ENCODE measurements at regions not wholly inside any gene's neighbourhood (a gene's known extent, or its start where the extent isn't known, plus 50 kb on each side); places are given as distances from the start of the nearest gene placed in this dataset.

GRCh38 chr9:80382211-80382891 is 810.6 kb downstream of the TLE4 start:
- no peak for DNase-seq (ENCODE audit: low read depth in 2 of 2)

GRCh38 chr9:80380301-80380700 is 808.5 kb downstream of the TLE4 start:
- no peak for DNase-seq (ENCODE audit: low read depth in 2 of 2)

GRCh38 chr9:80378669-80379293 is 807.0 kb downstream of the TLE4 start:
- no peak for DNase-seq (ENCODE audit: low read depth in 2 of 2)

DNA sequence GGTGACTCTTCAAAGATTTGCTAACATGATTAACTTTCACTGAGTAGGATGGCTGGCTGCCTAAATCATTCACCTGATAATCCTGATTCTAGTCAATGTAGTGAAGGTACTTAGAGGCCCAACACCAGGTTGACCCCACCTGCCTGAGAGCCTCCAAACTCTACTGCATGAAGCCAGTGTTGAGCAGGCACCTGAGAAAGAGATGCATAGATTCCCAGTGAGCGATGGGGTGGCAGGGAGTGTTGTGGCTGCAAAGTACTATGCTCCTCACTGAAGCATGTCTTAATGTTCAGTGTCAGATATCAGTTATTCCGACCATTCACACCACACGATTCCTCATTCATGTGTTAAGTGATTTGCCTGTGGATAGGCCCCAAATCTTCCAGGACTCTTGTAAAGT is 804.4 kb downstream of the TLE4 start:
- DNase-seq (ENCODE audit: low read depth in 2 of 2), result no peak

GRCh38 chr9:80375477-80375876 is 803.7 kb downstream of the TLE4 start:
- DNase-seq (ENCODE audit: low read depth in 2 of 2), result no peak

DNA sequence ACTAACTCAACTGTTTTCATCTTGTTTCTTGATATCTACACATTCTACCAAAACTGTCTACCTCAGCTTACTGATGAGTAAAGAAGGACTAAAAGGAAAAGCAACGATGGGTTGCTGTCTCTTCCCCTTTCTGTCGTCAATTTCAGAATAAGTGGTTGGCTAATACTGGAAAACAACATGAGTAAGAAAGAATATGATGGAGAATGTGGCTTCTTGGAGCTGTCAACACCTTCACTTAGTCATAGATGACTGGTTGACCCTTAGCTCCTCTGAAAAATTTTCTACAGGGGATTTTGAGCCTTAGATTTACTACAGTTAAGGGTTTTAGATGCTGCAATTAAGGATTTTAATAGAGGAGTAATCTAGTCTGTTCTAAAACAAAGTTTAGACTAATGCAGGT is 797.9 kb downstream of the TLE4 start:
- DNase-seq (ENCODE audit: low read depth in 2 of 2), result peak; percentile 4 to 8

GRCh38 chr9:80366626-80367025 is 794.9 kb downstream of the TLE4 start:
- no peak for DNase-seq (ENCODE audit: low read depth in 2 of 2)

DNA sequence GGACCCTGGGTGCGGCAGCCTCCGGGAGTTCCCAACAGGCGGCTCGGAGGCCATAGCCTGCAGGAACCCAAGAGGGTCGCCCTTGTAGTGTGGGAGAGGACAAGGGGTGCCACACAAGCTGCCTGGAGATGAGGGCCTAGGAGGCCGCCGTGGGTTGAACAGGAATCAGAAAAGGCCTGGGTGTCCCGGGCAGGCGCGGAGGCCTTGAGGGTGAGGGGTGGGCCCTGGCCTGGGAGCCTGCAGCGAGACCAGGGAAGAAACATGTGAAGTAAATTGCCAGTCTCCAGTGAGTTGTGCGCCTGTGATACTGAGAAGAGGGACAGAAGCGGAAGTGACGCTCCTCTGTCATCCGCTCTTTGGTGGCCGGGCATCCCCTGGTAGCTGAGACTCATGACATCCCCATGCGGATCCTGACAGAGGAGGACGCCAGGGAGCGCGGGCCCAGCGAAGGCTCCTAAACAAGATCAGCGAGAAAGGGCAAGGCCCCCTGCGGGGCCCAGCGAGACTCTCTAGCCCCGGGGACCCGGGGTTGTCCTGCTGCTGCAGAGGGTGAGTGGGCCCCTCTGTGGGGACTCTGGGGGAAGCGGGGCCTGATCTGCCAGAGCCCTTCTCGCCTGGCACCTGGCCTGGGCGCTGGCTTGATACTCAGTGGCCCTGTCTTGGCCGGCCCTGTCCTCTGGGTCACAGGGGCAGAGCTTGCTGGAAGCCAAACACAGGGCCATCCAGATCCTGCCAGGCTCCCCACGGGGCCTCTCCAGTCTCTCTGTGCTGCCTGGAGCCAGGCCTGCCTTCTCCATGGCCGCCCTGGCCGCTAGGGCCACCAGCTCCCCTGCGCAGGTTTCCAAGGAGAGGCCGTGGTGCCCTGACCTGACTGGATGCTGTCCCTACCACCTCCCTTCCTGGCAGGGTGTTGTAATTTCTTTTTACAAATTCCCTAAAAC is 788.4 kb downstream of the TLE4 start:
- no peak for DNase-seq (ENCODE audit: low read depth in 2 of 2)

DNA sequence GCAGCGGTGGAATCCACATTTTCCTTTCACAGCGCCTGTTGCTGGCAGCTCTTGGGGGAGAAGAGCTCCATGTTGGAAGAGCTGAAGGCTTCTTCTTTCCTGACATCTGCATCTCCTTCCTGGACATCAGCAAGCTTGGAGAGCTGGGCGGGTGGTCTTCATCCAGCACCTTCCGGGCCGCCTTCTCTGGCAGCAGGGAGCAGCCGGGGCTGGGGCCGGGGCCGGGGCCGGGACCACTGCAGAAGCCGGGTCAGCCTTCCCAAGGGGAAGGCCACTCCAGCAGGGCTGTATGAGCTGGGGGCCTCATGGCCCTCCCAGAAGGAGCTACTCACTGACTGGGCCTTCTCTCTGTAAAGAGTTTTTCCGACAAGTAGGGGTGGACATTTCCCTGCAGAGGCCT is 787.5 kb downstream of the TLE4 start:
- no peak for DNase-seq (ENCODE audit: low read depth in 2 of 2)

- DNase-seq (ENCODE audit: low read depth in 2 of 2), result no peak
Observed at GRCh38 chr9:80352967-80353366, 781.2 kb downstream of the TLE4 start.

GRCh38 chr9:80351612-80352011 is 779.8 kb downstream of the TLE4 start:
- DNase-seq (ENCODE audit: low read depth in 2 of 2), result no peak

DNA sequence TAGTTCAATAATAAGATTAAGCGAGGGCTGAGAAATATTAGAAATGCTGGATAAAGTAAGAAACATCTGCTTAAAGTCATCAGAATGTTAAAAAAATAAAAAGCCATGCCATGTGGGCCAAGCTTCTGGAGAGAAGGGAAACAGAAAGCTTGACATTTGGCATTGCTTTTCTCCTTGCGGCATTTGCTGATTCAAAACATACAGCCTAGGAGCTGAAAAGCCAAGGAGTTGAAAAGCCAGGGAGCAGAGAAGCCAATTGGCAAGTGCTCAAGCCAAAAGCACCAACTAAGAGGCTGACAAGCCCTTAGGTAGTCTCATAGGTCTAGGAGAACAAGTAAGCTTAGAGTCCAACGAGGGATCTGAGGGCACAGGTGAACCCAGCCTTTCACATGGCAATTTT is 754.3 kb downstream of the TLE4 start:
- no peak for DNase-seq (ENCODE audit: low read depth in 2 of 2)

DNA sequence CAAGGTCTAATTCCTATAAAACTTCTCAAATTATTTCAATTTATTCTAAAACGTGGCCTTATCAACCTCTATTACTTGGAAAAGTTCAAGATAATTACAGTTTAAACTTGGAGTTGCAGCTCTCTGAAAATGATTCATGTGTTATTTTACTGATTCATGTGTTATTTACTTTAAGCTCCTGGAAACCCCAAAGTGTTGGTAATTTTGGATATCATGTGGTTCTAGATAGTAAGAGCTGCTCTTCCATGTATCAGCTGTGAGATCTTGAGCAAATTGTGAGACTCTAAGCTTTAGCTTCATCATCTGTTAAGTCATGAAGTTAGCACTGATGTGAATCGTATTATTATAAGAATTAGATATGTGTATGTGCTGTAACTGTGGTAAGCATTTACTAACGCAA is 749.2 kb downstream of the TLE4 start:
- DNase-seq (ENCODE audit: low read depth in 2 of 2), result no peak

GRCh38 chr9:80320480-80320879 is 748.7 kb downstream of the TLE4 start:
- DNase-seq (ENCODE audit: low read depth in 2 of 2), result no peak

- no peak for DNase-seq (ENCODE audit: low read depth in 2 of 2)
Observed at GRCh38 chr9:80305136-80305535, 733.4 kb downstream of the TLE4 start.

GRCh38 chr9:80294955-80295354 is 723.2 kb downstream of the TLE4 start:
- DNase-seq (ENCODE audit: low read depth in 2 of 2), result no peak

DNA sequence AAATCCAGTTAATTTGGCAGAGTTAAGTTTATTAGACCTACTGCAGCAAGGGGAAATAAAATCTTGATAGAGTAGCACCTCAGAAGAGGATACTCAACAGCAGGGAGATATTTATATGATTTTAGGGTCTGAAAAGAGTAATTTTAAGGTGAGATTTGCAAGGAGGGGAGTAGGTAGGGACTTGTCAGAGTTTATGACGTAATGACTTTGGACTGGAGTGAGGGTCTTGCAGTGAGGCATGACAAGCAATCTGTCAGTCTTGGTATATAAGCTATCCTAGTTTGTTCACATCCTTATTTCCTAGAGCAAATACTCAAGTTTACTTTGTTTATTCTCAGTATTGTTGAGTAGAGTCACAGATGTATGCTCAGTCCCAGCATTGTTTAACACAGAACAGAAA is 722.6 kb downstream of the TLE4 start:
- no peak for DNase-seq (ENCODE audit: low read depth in 2 of 2)

DNA sequence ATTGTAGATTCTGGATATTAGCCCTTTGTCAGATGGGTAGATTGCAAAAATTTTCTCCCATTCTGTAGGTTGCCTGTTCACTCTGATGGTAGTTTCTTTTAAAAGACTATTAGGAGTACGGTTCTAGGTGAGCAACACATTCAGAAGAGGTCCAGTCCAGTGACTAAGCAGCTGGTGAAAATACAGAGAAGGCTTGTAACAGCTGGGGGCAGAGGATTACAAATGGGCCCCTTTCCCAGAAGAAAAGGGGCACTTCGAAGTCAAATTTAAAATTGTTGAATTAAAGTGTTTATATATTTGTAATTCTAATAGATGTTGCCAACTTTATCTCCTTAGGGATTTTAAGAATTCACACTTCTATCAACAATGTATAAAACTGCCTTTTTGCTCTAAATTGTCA is 720.5 kb downstream of the TLE4 start:
- no peak for DNase-seq (ENCODE audit: low read depth in 2 of 2)

GRCh38 chr9:80285326-80285725 is 713.6 kb downstream of the TLE4 start:
- DNase-seq (ENCODE audit: low read depth in 2 of 2), result no peak

GRCh38 chr9:80282766-80283165 is 711.0 kb downstream of the TLE4 start:
- no peak for DNase-seq (ENCODE audit: low read depth in 2 of 2)

DNA sequence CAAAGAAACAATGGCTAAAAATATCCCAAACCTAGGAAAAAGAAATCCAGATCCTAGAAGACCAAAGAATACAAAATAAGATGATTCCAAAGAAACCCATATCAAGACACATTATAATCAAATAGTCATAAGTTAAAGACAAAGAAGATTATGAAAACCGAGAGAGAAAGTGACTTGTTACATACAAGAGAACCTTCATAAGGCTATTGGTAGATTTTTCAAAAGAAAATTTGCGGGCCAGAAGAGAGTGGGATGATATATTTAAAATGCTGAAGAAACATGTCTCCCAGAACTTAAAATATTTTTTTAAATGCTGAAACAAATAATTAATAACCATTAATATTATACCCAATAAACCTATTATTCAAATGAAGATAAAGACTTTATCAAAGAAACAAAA is 687.3 kb downstream of the TLE4 start:
- no peak for DNase-seq (ENCODE audit: low read depth in 2 of 2)

GRCh38 chr9:80251778-80252177 is 680.0 kb downstream of the TLE4 start:
- DNase-seq (ENCODE audit: low read depth in 2 of 2), result no peak

DNA sequence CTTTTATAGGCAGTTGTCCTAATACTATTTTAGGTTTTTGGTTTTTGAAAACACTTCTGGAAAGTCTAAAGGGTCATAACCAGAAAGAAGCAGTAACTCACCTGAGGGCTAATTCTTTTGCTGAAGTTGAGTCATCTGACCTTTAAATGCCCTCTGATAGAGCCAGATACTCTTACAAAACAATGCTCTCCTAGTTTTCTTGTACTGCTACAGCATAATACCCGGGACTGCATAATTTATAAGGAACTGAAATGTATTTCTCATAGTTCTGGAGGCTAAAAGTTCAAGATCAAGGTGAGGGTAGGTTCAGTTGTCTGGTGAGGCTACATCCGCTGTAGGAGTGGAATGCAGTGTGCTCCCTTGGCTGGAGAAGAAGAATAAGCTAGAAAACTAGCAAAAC is 670.3 kb downstream of the TLE4 start:
- no peak for DNase-seq (ENCODE audit: low read depth in 2 of 2)
